Peyer's patch (tissue), 4 donors: ENCODE measurements at regions not wholly inside any gene's neighbourhood (a gene's known extent, or its start where the extent isn't known, plus 50 kb on each side); places are given as distances from the start of the nearest gene placed in this dataset.

Experiments
- DNase-seq, 3 donors: peaks; one replicate each; pipeline ENCODE4 v3.0.0-alpha.2; 2017 to 2019
- H3K27ac ChIP-seq, 4 donors: fragments of 200-600 bp; sonication (generic); one replicate each; pipeline ENCODE4 v1.5.1; 2016 to 2019
- H3K27me3 ChIP-seq, 2 donors: fragments of 200-600 bp; sonication (generic); one replicate each; pipeline ENCODE4 v1.5.1; 2019
- H3K36me3 ChIP-seq, 3 donors: fragments of 200-600 bp; sonication (generic); one replicate each; pipeline ENCODE4 v1.5.1; 2016 to 2019
- H3K4me1 ChIP-seq, 4 donors: fragments of 200-600 bp; sonication (generic); one replicate each; pipeline ENCODE4 v1.5.1; 2016 to 2019
- H3K4me3 ChIP-seq, 4 donors: fragments of 200-600 bp; sonication (generic); 1 replicate in 3 of 4; 2 replicates in 1 of 4; pipeline ENCODE4 v1.5.1; 2016 to 2019; ENCODE audit warnings: mild to moderate bottlenecking in 1 of 4
- H3K9me3 ChIP-seq, 4 donors: fragments of 200-600 bp; sonication (generic); one replicate each; pipeline ENCODE4 v1.5.1; 2016 to 2019; ENCODE audit warnings: mild to moderate bottlenecking in 1 of 4
- POLR2A ChIP-seq, 2 donors: fragments of 450-650 bp; IDR thresholded peaks; one replicate each; pipeline ENCODE4 v1.5.1; 2017; ENCODE audit warnings: antibody characterized with exemption in 2 of 2, mild to moderate bottlenecking in 2 of 2, moderate library complexity in 2 of 2
- TF ChIP-seq, protein P1 (sequence below), 6 experiments: fragments of 450-650 bp in 4 of 6; fragments of 200-600 bp in 2 of 6; sonication (generic) in 1 of 6; IDR thresholded peaks; one replicate each; pipeline ENCODE4 v1.5.1; 2017 to 2019; ENCODE audit warnings: antibody characterized with exemption in 6 of 6, mild to moderate bottlenecking in 3 of 6, moderate library complexity in 1 of 6

GRCh38 chr12:28827861-28828260, 321.2 kb upstream of the FAR2 start:
- Histone ChIP-seq H3K4me3 (no peak overlapping the region), H3K36me3 (no peaks in the 10 kb centered on the region), H3K27ac (no peak overlapping the region), H3K9me3 (no peaks in the 10 kb centered on the region), H3K27me3 (no peaks in the 10 kb centered on the region), H3K4me1 (no peaks in the 10 kb centered on the region)
- DNase-seq = no peak
- TF ChIP-seq POLR2A (IDR thresholded peaks at IDR 0.05) = no peak

- H3K27ac ChIP-seq = no peak overlapping the region
These were observed 320.8 kb upstream of the FAR2 start for GRCh38 chr12:28828318-28828717.

DNA sequence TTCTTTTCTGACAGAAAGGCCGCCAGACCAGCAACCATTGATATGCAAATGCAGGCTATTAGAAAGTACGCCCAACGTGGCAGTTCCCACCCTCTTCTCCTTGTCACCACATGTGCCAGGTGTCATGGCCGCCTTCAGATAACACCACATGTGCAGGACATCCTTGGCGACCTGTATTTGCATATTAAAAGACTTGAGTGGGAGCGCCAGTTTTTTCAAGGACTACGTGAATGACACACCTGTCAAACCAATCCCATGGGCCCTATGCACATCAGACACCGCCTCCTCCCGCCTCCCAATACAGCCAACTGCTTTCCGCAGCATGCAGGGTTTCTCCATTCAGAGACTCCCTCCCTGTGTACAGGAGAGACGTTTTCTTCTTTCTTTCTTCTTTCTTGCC, 318.6 kb upstream of the FAR2 start:
- no peak overlapping the region for H3K27ac ChIP-seq
- H3K9me3 ChIP-seq = no peaks in the 10 kb centered on the region
- H3K27me3 ChIP-seq = no peaks in the 10 kb centered on the region
- DNase-seq = no peak
- TF ChIP-seq POLR2A (IDR thresholded peaks at IDR 0.05) = no peak
- TF ChIP-seq, protein P1, sequence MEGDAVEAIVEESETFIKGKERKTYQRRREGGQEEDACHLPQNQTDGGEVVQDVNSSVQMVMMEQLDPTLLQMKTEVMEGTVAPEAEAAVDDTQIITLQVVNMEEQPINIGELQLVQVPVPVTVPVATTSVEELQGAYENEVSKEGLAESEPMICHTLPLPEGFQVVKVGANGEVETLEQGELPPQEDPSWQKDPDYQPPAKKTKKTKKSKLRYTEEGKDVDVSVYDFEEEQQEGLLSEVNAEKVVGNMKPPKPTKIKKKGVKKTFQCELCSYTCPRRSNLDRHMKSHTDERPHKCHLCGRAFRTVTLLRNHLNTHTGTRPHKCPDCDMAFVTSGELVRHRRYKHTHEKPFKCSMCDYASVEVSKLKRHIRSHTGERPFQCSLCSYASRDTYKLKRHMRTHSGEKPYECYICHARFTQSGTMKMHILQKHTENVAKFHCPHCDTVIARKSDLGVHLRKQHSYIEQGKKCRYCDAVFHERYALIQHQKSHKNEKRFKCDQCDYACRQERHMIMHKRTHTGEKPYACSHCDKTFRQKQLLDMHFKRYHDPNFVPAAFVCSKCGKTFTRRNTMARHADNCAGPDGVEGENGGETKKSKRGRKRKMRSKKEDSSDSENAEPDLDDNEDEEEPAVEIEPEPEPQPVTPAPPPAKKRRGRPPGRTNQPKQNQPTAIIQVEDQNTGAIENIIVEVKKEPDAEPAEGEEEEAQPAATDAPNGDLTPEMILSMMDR (IDR thresholded peaks at IDR 0.05) = no peak
- H3K36me3 ChIP-seq = no peaks in the 10 kb centered on the region
- no peak overlapping the region for H3K4me3 ChIP-seq
- no peaks in the 10 kb centered on the region for H3K4me1 ChIP-seq

More at GRCh38 chr12:28828318-28828717, 320.8 kb upstream of the FAR2 start:
- no peaks in the 10 kb centered on the region for H3K9me3 ChIP-seq
- H3K27me3 ChIP-seq = no peaks in the 10 kb centered on the region
- no peaks in the 10 kb centered on the region for H3K36me3 ChIP-seq
- no peaks in the 10 kb centered on the region for H3K4me1 ChIP-seq
- TF ChIP-seq, protein P1 (IDR thresholded peaks at IDR 0.05) = no peak
- DNase-seq = no peak
- H3K4me3 ChIP-seq = no peak overlapping the region

- Histone ChIP-seq H3K4me1 (no peaks in the 10 kb centered on the region), H3K36me3 (no peaks in the 10 kb centered on the region), H3K4me3 (no peak overlapping the region), H3K27ac (no peak overlapping the region), H3K9me3 (no peaks in the 10 kb centered on the region), H3K27me3 (no peaks in the 10 kb centered on the region)
- DNase-seq = no peak
- no peak for TF ChIP-seq POLR2A (IDR thresholded peaks at IDR 0.05)
- TF ChIP-seq, protein P1 (IDR thresholded peaks at IDR 0.05) = no peak
These were observed 304.4 kb upstream of the FAR2 start for GRCh38 chr12:28844718-28845117.

GRCh38 chr12:28851781-28852180, 297.3 kb upstream of the FAR2 start:
- Histone ChIP-seq H3K4me1 (no peaks in the 10 kb centered on the region), H3K9me3 (no peaks in the 10 kb centered on the region), H3K27ac (no peak overlapping the region), H3K36me3 (no peaks in the 10 kb centered on the region), H3K4me3 (no peak overlapping the region), H3K27me3 (no peaks in the 10 kb centered on the region)
- no peak for DNase-seq
- TF ChIP-seq, protein P1 (IDR thresholded peaks at IDR 0.05) = no peak
- no peak for TF ChIP-seq POLR2A (IDR thresholded peaks at IDR 0.05)

- DNase-seq = no peak
- H3K27ac ChIP-seq = no peak overlapping the region
These were observed 293.2 kb upstream of the FAR2 start for GRCh38 chr12:28855761-28856310.

More at GRCh38 chr12:28855761-28856310, 293.2 kb upstream of the FAR2 start:
- no peak overlapping the region for H3K4me3 ChIP-seq
- H3K9me3 ChIP-seq = no peaks in the 10 kb centered on the region
- no peaks in the 10 kb centered on the region for H3K27me3 ChIP-seq
- TF ChIP-seq POLR2A (IDR thresholded peaks at IDR 0.05) = no peak
- TF ChIP-seq, protein P1 (IDR thresholded peaks at IDR 0.05) = no peak
- H3K4me1 ChIP-seq = no peaks in the 10 kb centered on the region
- no peaks in the 10 kb centered on the region for H3K36me3 ChIP-seq
